Osteocyte (in vitro differentiated cells): ENCODE measurements at regions not wholly inside any gene's neighbourhood (a gene's known extent, or its start where the extent isn't known, plus 50 kb on each side); places are given as distances from the start of the nearest gene placed in this dataset.
"Not testable (repeated sequence)": the region's sequence is repeated elsewhere in the genome, so short reads cannot be mapped to it uniquely, and the experiment has no call there.

Experiments used
- DNase-seq: peaks from one replicate; pipeline ENCODE4 v3.0.0; 2021; ENCODE audit warnings: mixed read lengths; ENCODE audit not compliant: unreplicated experiment; ENCODE audit errors: extremely low spot score
- H3K27ac Mint-ChIP-seq: one replicate; pipeline ENCODE4 v1.8.0; 2021; ENCODE audit warnings: mild to moderate bottlenecking, mixed read lengths; ENCODE audit not compliant: unreplicated experiment
- H3K27me3 Mint-ChIP-seq: one replicate; pipeline ENCODE4 v1.8.0; 2021; ENCODE audit warnings: mixed read lengths; ENCODE audit not compliant: unreplicated experiment
- H3K36me3 Mint-ChIP-seq: one replicate; pipeline ENCODE4 v1.8.0; 2021; ENCODE audit warnings: mixed read lengths; ENCODE audit not compliant: unreplicated experiment
- H3K4me1 Mint-ChIP-seq: one replicate; pipeline ENCODE4 v1.8.0; 2021; ENCODE audit warnings: mixed read lengths; ENCODE audit not compliant: unreplicated experiment
- H3K4me3 Mint-ChIP-seq: one replicate; pipeline ENCODE4 v1.8.0; 2021; ENCODE audit warnings: mild to moderate bottlenecking, moderate library complexity, mixed read lengths; ENCODE audit not compliant: unreplicated experiment
- H3K9me3 Mint-ChIP-seq: one replicate; pipeline ENCODE4 v1.8.0; 2021; ENCODE audit warnings: mixed read lengths; ENCODE audit not compliant: unreplicated experiment
- TF ChIP-seq, protein P1 (sequence below): fragments of 200-600 bp; sonication (generic); IDR thresholded peaks from 2 replicates; pipeline ENCODE4 v1.5.0; 2021; ENCODE audit warnings: antibody characterized with exemption, mild to moderate bottlenecking, moderate library complexity

DNA sequence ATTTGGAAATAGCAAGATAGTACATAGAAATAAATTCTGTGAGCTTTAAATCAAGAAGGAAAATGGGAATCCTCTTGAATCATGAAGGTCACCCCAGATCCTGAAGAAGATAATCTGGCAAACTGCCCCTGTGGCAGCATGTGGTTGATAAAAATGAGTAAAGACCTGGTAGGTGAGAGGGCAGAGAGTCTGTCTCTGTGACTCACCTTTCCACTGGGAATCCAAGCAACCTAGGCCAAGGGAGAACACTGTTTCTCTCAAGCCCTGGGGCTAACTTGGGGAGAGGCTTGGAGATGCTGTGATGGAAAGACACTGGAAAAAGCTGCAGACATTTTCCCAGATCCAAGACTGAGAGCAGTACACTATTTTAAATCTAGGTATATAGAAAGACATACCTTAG, 185.8 kb upstream of the CNTNAP5 start:
- H3K4me3 Mint-ChIP-seq, result no peak overlapping the region
- TF ChIP-seq, protein P1, sequence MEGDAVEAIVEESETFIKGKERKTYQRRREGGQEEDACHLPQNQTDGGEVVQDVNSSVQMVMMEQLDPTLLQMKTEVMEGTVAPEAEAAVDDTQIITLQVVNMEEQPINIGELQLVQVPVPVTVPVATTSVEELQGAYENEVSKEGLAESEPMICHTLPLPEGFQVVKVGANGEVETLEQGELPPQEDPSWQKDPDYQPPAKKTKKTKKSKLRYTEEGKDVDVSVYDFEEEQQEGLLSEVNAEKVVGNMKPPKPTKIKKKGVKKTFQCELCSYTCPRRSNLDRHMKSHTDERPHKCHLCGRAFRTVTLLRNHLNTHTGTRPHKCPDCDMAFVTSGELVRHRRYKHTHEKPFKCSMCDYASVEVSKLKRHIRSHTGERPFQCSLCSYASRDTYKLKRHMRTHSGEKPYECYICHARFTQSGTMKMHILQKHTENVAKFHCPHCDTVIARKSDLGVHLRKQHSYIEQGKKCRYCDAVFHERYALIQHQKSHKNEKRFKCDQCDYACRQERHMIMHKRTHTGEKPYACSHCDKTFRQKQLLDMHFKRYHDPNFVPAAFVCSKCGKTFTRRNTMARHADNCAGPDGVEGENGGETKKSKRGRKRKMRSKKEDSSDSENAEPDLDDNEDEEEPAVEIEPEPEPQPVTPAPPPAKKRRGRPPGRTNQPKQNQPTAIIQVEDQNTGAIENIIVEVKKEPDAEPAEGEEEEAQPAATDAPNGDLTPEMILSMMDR, result no peak
- no peaks in the 10 kb centered on the region for H3K36me3 Mint-ChIP-seq
- H3K9me3 Mint-ChIP-seq, result peaks cover 65% of the 10 kb centered on the region
- H3K4me1 Mint-ChIP-seq, result no peaks in the 10 kb centered on the region
- H3K27ac Mint-ChIP-seq, result no peak overlapping the region
- no peak for DNase-seq
- no peaks in the 10 kb centered on the region for H3K27me3 Mint-ChIP-seq

DNA sequence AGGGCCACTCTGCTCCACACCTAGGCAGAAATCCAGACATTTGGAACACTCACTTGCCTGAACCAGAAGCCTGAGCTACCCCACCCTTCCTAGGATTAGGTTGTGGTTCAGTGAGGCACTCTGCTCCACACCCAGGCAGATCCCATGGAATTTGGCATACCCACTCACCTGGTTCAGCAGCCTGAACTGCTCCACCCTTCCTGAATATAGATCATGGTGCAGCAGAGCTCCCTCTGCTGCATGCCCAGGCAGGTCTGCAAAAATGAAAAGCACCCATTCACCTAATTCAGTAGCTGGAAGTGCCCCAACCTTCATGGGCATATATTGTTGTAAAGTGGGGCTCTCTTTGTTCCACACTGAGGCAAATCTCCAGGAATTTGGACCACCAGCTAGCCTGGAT, 185.1 kb upstream of the CNTNAP5 start:
- Mint-ChIP-seq H3K9me3 (peaks cover 60% of the 10 kb centered on the region), H3K27me3 (no peaks in the 10 kb centered on the region), H3K4me3 (no peak overlapping the region), H3K4me1 (no peaks in the 10 kb centered on the region), H3K36me3 (no peaks in the 10 kb centered on the region), H3K27ac (no peak overlapping the region)
- no peak for DNase-seq
- TF ChIP-seq, protein P1, result no peak

DNA sequence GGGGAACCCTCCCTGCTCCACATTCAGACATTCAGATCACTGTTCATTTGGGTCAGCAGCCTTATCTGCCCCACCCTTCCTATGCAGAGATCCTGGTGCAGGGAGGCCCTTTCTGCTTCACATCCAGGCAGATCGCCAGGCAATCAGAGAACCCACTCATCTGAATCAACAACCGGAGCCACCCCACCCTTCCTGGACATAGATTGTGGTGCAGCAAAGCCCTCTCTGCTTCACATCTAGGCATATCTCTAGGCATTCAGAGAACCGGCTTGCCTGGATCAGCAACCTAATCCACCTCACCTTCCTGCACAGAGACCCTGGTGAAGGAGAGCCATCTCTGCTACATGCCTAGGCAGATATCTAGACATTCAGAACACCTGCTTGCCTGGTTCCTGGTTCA, 184.5 kb upstream of the CNTNAP5 start:
- Mint-ChIP-seq H3K4me1 (no peaks in the 10 kb centered on the region), H3K27ac (no peak overlapping the region), H3K9me3 (peaks cover 61% of the 10 kb centered on the region), H3K27me3 (no peaks in the 10 kb centered on the region), H3K36me3 (no peaks in the 10 kb centered on the region), H3K4me3 (no peak overlapping the region)
- no peak for DNase-seq
- TF ChIP-seq, protein P1, result no peak

DNA sequence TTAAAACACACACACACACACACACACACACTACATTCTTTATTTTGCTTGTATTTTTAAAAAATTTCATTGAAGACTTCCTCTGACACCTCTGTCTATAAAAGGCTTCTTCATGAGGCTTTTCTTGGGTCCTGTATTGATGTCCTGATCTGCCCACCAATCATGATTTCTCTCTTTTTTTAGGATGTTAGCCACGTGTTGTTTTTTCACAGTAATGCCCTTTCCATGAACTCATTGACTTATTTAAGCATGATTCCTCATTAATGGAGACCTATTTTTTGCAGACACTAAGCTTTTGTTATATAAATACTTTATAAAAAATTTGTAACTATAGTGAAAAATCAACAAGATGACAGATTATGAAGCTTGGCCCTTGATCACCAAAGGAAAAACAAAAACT, 173.8 kb upstream of the CNTNAP5 start:
- TF ChIP-seq, protein P1, result no peak

DNA sequence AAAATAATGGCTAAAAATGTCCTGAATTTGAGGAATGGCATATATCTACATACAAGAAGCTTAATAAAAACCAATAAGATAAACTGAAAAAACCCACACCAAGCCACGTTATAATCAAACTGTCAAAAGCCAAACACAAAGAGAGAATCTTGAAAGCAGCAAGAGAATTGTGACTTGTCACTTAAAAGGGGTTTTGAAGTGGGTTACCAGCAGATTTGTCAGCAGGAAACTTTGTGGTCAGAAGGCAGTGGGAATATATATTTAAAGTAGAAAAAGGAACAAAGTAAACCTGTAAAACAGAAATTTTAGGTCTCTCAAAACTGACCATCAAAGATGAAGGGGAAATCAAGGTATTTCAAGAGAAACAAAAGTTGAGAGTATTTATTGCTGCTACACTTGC, 171.9 kb upstream of the CNTNAP5 start:
- peaks cover 45% of the 10 kb centered on the region for H3K9me3 Mint-ChIP-seq
- no peak for DNase-seq
- H3K27ac Mint-ChIP-seq, result no peak overlapping the region
- no peak overlapping the region for H3K4me3 Mint-ChIP-seq
- H3K4me1 Mint-ChIP-seq, result no peaks in the 10 kb centered on the region
- H3K36me3 Mint-ChIP-seq, result no peaks in the 10 kb centered on the region
- H3K27me3 Mint-ChIP-seq, result no peaks in the 10 kb centered on the region
- TF ChIP-seq, protein P1, result no peak

More for the DNA sequence above, 173.8 kb upstream of the CNTNAP5 start:
- Mint-ChIP-seq H3K4me3 (no peak overlapping the region), H3K36me3 (no peaks in the 10 kb centered on the region), H3K27ac (no peak overlapping the region), H3K9me3 (peaks cover 45% of the 10 kb centered on the region), H3K27me3 (no peaks in the 10 kb centered on the region), H3K4me1 (no peaks in the 10 kb centered on the region)
- DNase-seq, result no peak

DNA sequence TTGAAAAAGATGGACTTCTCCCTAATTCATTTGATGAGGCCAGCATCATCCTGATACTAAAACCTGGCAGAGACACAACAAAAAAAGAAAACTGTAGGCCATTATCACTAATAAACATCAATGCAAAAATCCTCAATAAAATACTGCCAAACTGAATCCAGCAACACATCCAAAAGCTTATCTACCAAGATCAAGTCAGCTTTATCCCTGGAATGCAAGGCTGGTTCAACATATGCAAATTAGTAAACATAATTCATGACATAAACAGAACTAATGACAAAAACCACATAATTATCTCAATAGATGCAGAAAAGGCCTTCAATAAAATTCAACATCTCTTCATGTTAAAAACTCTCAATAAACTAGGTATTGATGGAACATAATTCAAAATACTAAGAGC, 166.1 kb upstream of the CNTNAP5 start:
- not testable (repeated sequence) for H3K4me1 Mint-ChIP-seq, H3K27me3 Mint-ChIP-seq, H3K4me3 Mint-ChIP-seq, DNase-seq, H3K27ac Mint-ChIP-seq, H3K36me3 Mint-ChIP-seq
- peaks cover 60% of the 10 kb centered on the region for H3K9me3 Mint-ChIP-seq
